ENCODE measurements at regions not wholly inside any gene's neighbourhood (a gene's known extent, or its start where the extent isn't known, plus 50 kb on each side); places are given as distances from the start of the nearest gene placed in this dataset.

- DNase-seq (ENCODE audit: missing footprints) (no peak), ATAC-seq (peak; percentile 81)
- intact Hi-C loops (cut with DNase I): loop anchor here (5.0 kb wide), 1 partner anchor 813 kb away; no protein-coding TSS in a partner anchor
Measured at GRCh38 chr2:76599732-76600368, 889.1 kb upstream of the GCFC2 start.

- DNase-seq (ENCODE audit: missing footprints): no peak
- intact Hi-C loops (cut with DNase I): no loop called here
- ATAC-seq: no peak
Measured at GRCh38 chr2:76584474-76584873, 873.8 kb upstream of the GCFC2 start.

- intact Hi-C loops (cut with DNase I): no loop called here
- no peak for DNase-seq (ENCODE audit: missing footprints)
- ATAC-seq: no peak
Measured at GRCh38 chr2:76579911-76580310, 869.2 kb upstream of the GCFC2 start.

- no peak for DNase-seq (ENCODE audit: missing footprints)
- intact Hi-C loops (cut with DNase I): no loop called here
- ATAC-seq: no peak
Measured at GRCh38 chr2:76572981-76573380, 862.3 kb upstream of the GCFC2 start.

- intact Hi-C loops (cut with DNase I): no loop called here
- no peak for DNase-seq (ENCODE audit: missing footprints)
- no peak for ATAC-seq
Measured at GRCh38 chr2:76569819-76570218, 859.1 kb upstream of the GCFC2 start.

GRCh38 chr2:76567478-76567877 lies 856.8 kb upstream of the GCFC2 start:
- intact Hi-C loops (cut with DNase I): no loop called here
- DNase-seq (ENCODE audit: missing footprints): no peak
- no peak for ATAC-seq

GRCh38 chr2:76564734-76565133 lies 854.0 kb upstream of the GCFC2 start:
- DNase-seq (ENCODE audit: missing footprints): no peak
- intact Hi-C loops (cut with DNase I): no loop called here
- ATAC-seq: no peak

- DNase-seq (ENCODE audit: missing footprints): no peak
- ATAC-seq: no peak
- intact Hi-C loops (cut with DNase I): no loop called here
Measured at GRCh38 chr2:76563730-76564129, 853.0 kb upstream of the GCFC2 start.

- intact Hi-C loops (cut with DNase I): no loop called here
- DNase-seq (ENCODE audit: missing footprints) (no peak), ATAC-seq (no peak)
Measured at GRCh38 chr2:76558157-76558556, 847.4 kb upstream of the GCFC2 start.

- intact Hi-C loops (cut with DNase I): no loop called here
- DNase-seq (ENCODE audit: missing footprints) (no peak), ATAC-seq (no peak)
Measured at GRCh38 chr2:76556018-76556417, 845.3 kb upstream of the GCFC2 start.

- intact Hi-C loops (cut with DNase I): no loop called here
- ATAC-seq: no peak
Measured at GRCh38 chr2:76546207-76546606, 835.5 kb upstream of the GCFC2 start.

GRCh38 chr2:76544901-76545300 lies 834.2 kb upstream of the GCFC2 start:
- ATAC-seq (no peak), DNase-seq (ENCODE audit: missing footprints) (no peak)
- intact Hi-C loops (cut with DNase I): no loop called here

More at GRCh38 chr2:76546207-76546606, 835.5 kb upstream of the GCFC2 start:
- no peak for DNase-seq (ENCODE audit: missing footprints)

GRCh38 chr2:76517574-76517909 lies 806.8 kb upstream of the GCFC2 start:
- ATAC-seq (no peak), DNase-seq (ENCODE audit: missing footprints) (no peak)
- intact Hi-C loops (cut with DNase I): no loop called here

- DNase-seq (ENCODE audit: missing footprints) (no peak), ATAC-seq (no peak)
- intact Hi-C loops (cut with DNase I): no loop called here
Measured at GRCh38 chr2:76516861-76517573, 806.3 kb upstream of the GCFC2 start.

- ATAC-seq (no peak), DNase-seq (ENCODE audit: missing footprints) (no peak)
- intact Hi-C loops (cut with DNase I): no loop called here
Measured at GRCh38 chr2:76512201-76512820, 801.6 kb upstream of the GCFC2 start.

- no peak for ATAC-seq
- intact Hi-C loops (cut with DNase I): no loop called here
- no peak for DNase-seq (ENCODE audit: missing footprints)
Measured at GRCh38 chr2:76506538-76506937, 795.8 kb upstream of the GCFC2 start.

GRCh38 chr2:76501641-76502040 lies 790.9 kb upstream of the GCFC2 start:
- intact Hi-C loops (cut with DNase I): no loop called here
- no peak for DNase-seq (ENCODE audit: missing footprints)
- no peak for ATAC-seq

GRCh38 chr2:76498360-76498759 lies 787.6 kb upstream of the GCFC2 start:
- ATAC-seq: no peak
- no peak for DNase-seq (ENCODE audit: missing footprints)
- intact Hi-C loops (cut with DNase I): no loop called here

GRCh38 chr2:76491503-76491902 lies 780.8 kb upstream of the GCFC2 start:
- no peak for DNase-seq (ENCODE audit: missing footprints)
- intact Hi-C loops (cut with DNase I): no loop called here
- ATAC-seq: no peak

- intact Hi-C loops (cut with DNase I): no loop called here
- ATAC-seq (no peak), DNase-seq (ENCODE audit: missing footprints) (no peak)
Measured at GRCh38 chr2:76478266-76479035, 767.7 kb upstream of the GCFC2 start.

All from Right ventricle myocardium inferior (tissue), 1 donor.